Choroid plexus epithelial cell (primary cell): ENCODE measurements at regions not wholly inside any gene's neighbourhood (a gene's known extent, or its start where the extent isn't known, plus 50 kb on each side); places are given as distances from the start of the nearest gene placed in this dataset.

Experiments
- DNase-seq: peaks from one replicate; pipeline ENCODE4 v3.0.0-alpha.2; 2010; ENCODE audit warnings: low read depth
- H3K4me3 ChIP-seq: 2 replicates; pipeline ENCODE4 v1.5.1; 2011; ENCODE audit warnings: low read depth, mild to moderate bottlenecking, control low read depth, low read length, moderate library complexity
- TF ChIP-seq, protein P1 (sequence below): conservative IDR thresholded peaks from 2 replicates; pipeline ENCODE4 v1.5.1; 2011; ENCODE audit warnings: low read depth, mild to moderate bottlenecking, control low read depth, inconsistent platforms, low read length, moderate library complexity

- TF ChIP-seq, protein P1, sequence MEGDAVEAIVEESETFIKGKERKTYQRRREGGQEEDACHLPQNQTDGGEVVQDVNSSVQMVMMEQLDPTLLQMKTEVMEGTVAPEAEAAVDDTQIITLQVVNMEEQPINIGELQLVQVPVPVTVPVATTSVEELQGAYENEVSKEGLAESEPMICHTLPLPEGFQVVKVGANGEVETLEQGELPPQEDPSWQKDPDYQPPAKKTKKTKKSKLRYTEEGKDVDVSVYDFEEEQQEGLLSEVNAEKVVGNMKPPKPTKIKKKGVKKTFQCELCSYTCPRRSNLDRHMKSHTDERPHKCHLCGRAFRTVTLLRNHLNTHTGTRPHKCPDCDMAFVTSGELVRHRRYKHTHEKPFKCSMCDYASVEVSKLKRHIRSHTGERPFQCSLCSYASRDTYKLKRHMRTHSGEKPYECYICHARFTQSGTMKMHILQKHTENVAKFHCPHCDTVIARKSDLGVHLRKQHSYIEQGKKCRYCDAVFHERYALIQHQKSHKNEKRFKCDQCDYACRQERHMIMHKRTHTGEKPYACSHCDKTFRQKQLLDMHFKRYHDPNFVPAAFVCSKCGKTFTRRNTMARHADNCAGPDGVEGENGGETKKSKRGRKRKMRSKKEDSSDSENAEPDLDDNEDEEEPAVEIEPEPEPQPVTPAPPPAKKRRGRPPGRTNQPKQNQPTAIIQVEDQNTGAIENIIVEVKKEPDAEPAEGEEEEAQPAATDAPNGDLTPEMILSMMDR, result no peak
- DNase-seq, result peak; percentile 89
- H3K4me3 ChIP-seq, result no peak overlapping the region
Measured at GRCh38 chr5:143889986-143890385, 78.0 kb downstream of the HMHB1 start.

- TF ChIP-seq, protein P1, result no peak
- H3K4me3 ChIP-seq, result no peak overlapping the region
- peak; percentile 44 for DNase-seq
Measured at GRCh38 chr5:143890487-143890886, 78.5 kb downstream of the HMHB1 start.

- TF ChIP-seq, protein P1, result no peak
Measured at GRCh38 chr5:143892271-143892670, 80.3 kb downstream of the HMHB1 start.

GRCh38 chr5:143892908-143893307 lies 80.9 kb downstream of the HMHB1 start:
- TF ChIP-seq, protein P1, result no peak
- no peak for DNase-seq
- H3K4me3 ChIP-seq, result no peak overlapping the region

More at GRCh38 chr5:143892271-143892670, 80.3 kb downstream of the HMHB1 start:
- DNase-seq, result no peak
- no peak overlapping the region for H3K4me3 ChIP-seq

DNA sequence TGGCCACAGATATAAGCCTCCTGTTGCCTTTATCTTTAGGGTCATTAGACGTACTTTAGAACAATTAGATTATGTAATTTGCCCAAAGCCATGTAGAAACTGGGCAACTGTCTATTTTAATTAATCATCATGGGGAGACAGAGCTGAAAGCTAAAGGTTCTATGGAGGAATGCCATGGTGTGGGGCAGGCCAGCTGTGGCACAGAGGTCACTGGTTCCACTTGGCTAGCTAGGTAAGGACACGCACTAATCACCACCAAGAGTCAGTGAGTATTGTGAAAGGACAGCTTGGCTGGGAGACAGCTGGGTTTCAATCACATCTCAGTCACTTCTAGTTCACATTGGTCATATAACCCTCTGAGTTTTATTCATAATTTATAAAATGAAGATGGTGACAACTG lies 81.7 kb downstream of the HMHB1 start:
- DNase-seq, result no peak
- TF ChIP-seq, protein P1, result no peak
- H3K4me3 ChIP-seq, result no peak overlapping the region

GRCh38 chr5:143896516-143896915 lies 84.6 kb downstream of the HMHB1 start:
- TF ChIP-seq, protein P1, result no peak
- no peak for DNase-seq
- no peak overlapping the region for H3K4me3 ChIP-seq

GRCh38 chr5:143896966-143897365 lies 85.0 kb downstream of the HMHB1 start:
- peak; percentile 80 for DNase-seq
- no peak overlapping the region for H3K4me3 ChIP-seq
- TF ChIP-seq, protein P1, result no peak
